Renal cortical epithelial cell (primary cell): ENCODE measurements at regions not wholly inside any gene's neighbourhood (a gene's known extent, or its start where the extent isn't known, plus 50 kb on each side); places are given as distances from the start of the nearest gene placed in this dataset.
A peak's percentile ranks its signal among the peaks of the same experiment; 100 is the strongest.

ENCODE experiments used
- DNase-seq: peaks from one replicate; pipeline ENCODE4 v3.0.0-alpha.2; 2011; ENCODE audit warnings: low read depth

- no peak for DNase-seq
Measured at GRCh38 chr7:45358287-45358686, 200.7 kb downstream of the RAMP3 start.

GRCh38 chr7:45359250-45359649, 201.7 kb downstream of the RAMP3 start:
- DNase-seq, result no peak

- DNase-seq, result no peak
Measured at GRCh38 chr7:45359776-45360175, 202.2 kb downstream of the RAMP3 start.

GRCh38 chr7:45363669-45364068, 206.1 kb downstream of the RAMP3 start:
- no peak for DNase-seq

GRCh38 chr7:45365341-45365740, 207.8 kb downstream of the RAMP3 start:
- no peak for DNase-seq

GRCh38 chr7:45366475-45366874, 207.7 kb upstream of the ADCY1 start:
- DNase-seq, result no peak

GRCh38 chr7:45367026-45367425, 207.1 kb upstream of the ADCY1 start:
- DNase-seq, result no peak

- DNase-seq, result no peak
Measured at GRCh38 chr7:45368129-45368807, 205.9 kb upstream of the ADCY1 start.

- DNase-seq, result peak; percentile 16
Measured at GRCh38 chr7:45384499-45384898, 189.7 kb upstream of the ADCY1 start.

- DNase-seq, result no peak
Measured at GRCh38 chr7:45387837-45388236, 186.3 kb upstream of the ADCY1 start.

GRCh38 chr7:45389073-45389872, 184.9 kb upstream of the ADCY1 start:
- DNase-seq, result no peak

GRCh38 chr7:45390180-45390579, 184.0 kb upstream of the ADCY1 start:
- no peak for DNase-seq

- DNase-seq, result no peak
Measured at GRCh38 chr7:45390731-45391130, 183.4 kb upstream of the ADCY1 start.

- no peak for DNase-seq
Measured at GRCh38 chr7:45391618-45392451, 182.3 kb upstream of the ADCY1 start.

- DNase-seq, result no peak
Measured at GRCh38 chr7:45394117-45394708, 180.0 kb upstream of the ADCY1 start.

- DNase-seq, result no peak
Measured at GRCh38 chr7:45399069-45399468, 175.1 kb upstream of the ADCY1 start.

- peak; percentile 17 for DNase-seq
Measured at GRCh38 chr7:45400680-45401079, 173.5 kb upstream of the ADCY1 start.

- no peak for DNase-seq
Measured at GRCh38 chr7:45401155-45401554, 173.0 kb upstream of the ADCY1 start.

GRCh38 chr7:45401851-45402250, 172.3 kb upstream of the ADCY1 start:
- DNase-seq, result no peak

GRCh38 chr7:45402480-45403218, 171.5 kb upstream of the ADCY1 start:
- peak; percentile 83 for DNase-seq

- DNase-seq, result no peak
Measured at GRCh38 chr7:45404622-45405021, 169.5 kb upstream of the ADCY1 start.
